BJ (cell line): ENCODE measurements at regions not wholly inside any gene's neighbourhood (a gene's known extent, or its start where the extent isn't known, plus 50 kb on each side); places are given as distances from the start of the nearest gene placed in this dataset.
"Not testable (repeated sequence)": the region's sequence is repeated elsewhere in the genome, so short reads cannot be mapped to it uniquely, and the experiment has no call there.

Source experiments
- CTCF ChIA-PET: fragments of 350-600 bp; formaldehyde crosslinking; extraction: SDS; loops from one replicate; lab custom pipeline; 2021; ENCODE audit warnings: antibody characterized with exemption, inconsistent platforms; lab: Yijun Ruan, JAX
- POLR2A ChIA-PET: fragments of 300-600 bp; sonication (Branson Sonifier 250); formaldehyde crosslinking; extraction: SDS; loops from one replicate; lab custom pipeline; 2021; ENCODE audit warnings: antibody characterized with exemption; lab: Charles Lee
- DNase-seq: peaks from one replicate; pipeline ENCODE4 v3.0.0-alpha.2; 2011; ENCODE audit warnings: low read depth
- H3K27me3 ChIP-seq: 2 replicates; pipeline ENCODE4 v1.6.0; 2011; ENCODE audit warnings: low read length; ENCODE audit not compliant: control insufficient read depth, insufficient read depth
- H3K36me3 ChIP-seq: 2 replicates; pipeline ENCODE4 v1.5.1; 2011; ENCODE audit warnings: low read length; ENCODE audit not compliant: control insufficient read depth, insufficient read depth
- H3K4me3 ChIP-seq: 2 replicates; pipeline ENCODE4 v1.5.1; 2011; ENCODE audit warnings: low read depth, mild to moderate bottlenecking, control low read depth, low read length
- CTCF ChIP-seq: IDR thresholded peaks from 2 replicates; pipeline ENCODE4 v1.5.1; 2011; ENCODE audit warnings: low read depth, mild to moderate bottlenecking, control low read depth, inconsistent platforms, low read length, moderate library complexity; ENCODE audit not compliant: insufficient read depth

- DNase-seq: no peak
- CTCF ChIA-PET: interaction anchor here (0.8 kb wide), 1 partner anchor 29 kb away, joined by 3 read pairs; no protein-coding TSS in a partner anchor
- POLR2A ChIA-PET: no interaction called here
- no peak overlapping the region for H3K4me3 ChIP-seq
- H3K27me3 ChIP-seq: no peaks in the 10 kb centered on the region
- H3K36me3 ChIP-seq: no peaks in the 10 kb centered on the region
- no peak for TF ChIP-seq CTCF
Measured at GRCh38 chr2:113341191-113341869, 62.6 kb upstream of the PAX8 start.

GRCh38 chr2:113337809-113338208, 59.1 kb upstream of the PAX8 start:
- Histone ChIP-seq H3K36me3 (no peaks in the 10 kb centered on the region), H3K27me3 (no peaks in the 10 kb centered on the region), H3K4me3 (no peak overlapping the region)
- no peak for DNase-seq
- CTCF ChIA-PET: interaction anchor here (0.8 kb wide), 1 partner anchor 54 kb away, joined by 3 read pairs; no protein-coding TSS in a partner anchor
- POLR2A ChIA-PET: no interaction called here
- no peak for TF ChIP-seq CTCF

GRCh38 chr2:113336040-113336439, 57.3 kb upstream of the PAX8 start:
- H3K36me3 ChIP-seq, CTCF ChIA-PET, POLR2A ChIA-PET, H3K4me3 ChIP-seq, H3K27me3 ChIP-seq: not testable (repeated sequence)
- peak; percentile 26 for DNase-seq

DNA sequence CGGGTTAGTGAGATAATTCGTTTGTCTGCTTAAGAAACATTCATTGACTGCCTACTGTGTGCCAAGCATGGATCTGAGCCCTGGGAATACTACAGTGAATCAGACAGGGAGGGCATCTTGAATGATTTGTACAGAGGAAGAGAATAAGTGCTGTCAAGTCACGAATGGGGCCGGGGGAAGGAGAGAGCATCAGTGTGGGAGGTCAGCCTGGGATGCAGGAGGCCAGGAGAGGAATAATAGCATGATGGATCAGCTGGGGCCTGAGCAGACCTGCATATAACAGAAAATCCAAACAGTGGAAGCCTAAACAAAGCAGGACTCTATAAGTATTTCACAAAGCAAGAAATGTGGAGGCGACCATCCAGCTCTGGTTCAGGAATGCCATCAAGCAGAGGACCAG, 55.4 kb upstream of the PAX8 start:
- no peaks in the 10 kb centered on the region for H3K36me3 ChIP-seq
- ChIA-PET CTCF (no interaction called here), POLR2A (no interaction called here)
- no peak for DNase-seq
- no peaks in the 10 kb centered on the region for H3K27me3 ChIP-seq
- TF ChIP-seq CTCF: no peak
- no peak overlapping the region for H3K4me3 ChIP-seq

GRCh38 chr2:113333735-113334134, 55.0 kb upstream of the PAX8 start:
- DNase-seq, POLR2A ChIA-PET, H3K27me3 ChIP-seq, CTCF ChIA-PET, H3K4me3 ChIP-seq, H3K36me3 ChIP-seq: not testable (repeated sequence)

DNA sequence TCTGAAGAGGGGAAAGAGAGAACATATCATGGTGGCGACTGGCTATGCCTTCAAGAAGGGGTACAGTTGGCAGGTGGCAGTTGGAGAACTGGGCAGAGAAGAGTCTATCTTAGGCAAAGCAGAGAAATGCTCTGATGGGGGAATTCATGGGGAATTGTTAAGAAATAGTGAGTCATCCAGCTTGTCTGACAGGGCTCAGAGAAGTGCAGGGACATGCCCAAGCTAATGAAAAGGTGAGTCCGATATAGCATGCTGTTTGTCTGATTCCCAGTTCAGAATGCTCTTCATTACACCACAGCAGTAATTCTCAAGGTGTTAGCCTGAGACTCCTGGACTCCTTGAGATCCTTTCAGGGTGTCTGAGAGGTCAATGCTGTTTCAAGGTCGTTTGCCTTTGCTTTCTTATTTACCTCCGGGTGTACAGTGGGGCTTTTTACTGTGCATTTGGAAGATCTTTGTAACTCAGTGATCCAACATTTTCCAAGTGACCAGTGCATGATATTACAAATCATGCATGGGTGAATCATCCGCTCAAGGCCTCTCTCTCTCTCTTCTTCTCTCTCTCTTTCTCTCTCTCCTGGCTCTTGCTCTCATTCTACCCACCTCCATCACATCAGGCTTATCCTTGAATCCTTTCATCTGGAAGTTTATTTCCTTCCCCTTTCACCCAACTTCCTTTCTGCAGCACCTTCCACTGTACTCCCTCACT, 51.5 kb upstream of the PAX8 start:
- DNase-seq, CTCF ChIA-PET, H3K4me3 ChIP-seq, H3K36me3 ChIP-seq, H3K27me3 ChIP-seq, POLR2A ChIA-PET: not testable (repeated sequence)

DNA sequence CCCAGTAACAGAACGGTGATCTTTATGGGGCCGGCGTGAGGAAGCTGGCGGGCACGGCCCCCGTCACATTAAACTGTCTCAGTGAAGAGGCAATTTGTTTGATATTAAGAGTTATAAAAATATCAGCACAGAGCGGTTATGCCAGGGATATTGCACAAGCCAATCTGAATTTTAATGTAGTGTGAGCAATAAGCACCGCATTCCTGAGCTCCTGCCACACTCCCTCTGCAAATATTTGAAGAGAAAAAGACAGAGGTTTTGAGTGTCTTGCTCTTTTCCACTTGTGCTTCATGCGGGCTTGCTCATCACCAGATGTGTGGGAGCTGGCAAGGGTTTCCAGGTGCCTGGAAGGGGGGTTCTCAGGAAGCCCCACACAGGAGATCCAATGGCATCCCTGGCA, 50.3 kb upstream of the PAX8 start:
- peak; percentile 48 for DNase-seq
- CTCF ChIA-PET: interaction anchor here (0.7 kb wide), 1 partner anchor 79 kb away, joined by 3 read pairs; no protein-coding TSS in a partner anchor
- H3K27me3 ChIP-seq, H3K36me3 ChIP-seq, POLR2A ChIA-PET, H3K4me3 ChIP-seq: not testable (repeated sequence)

GRCh38 chr2:113328572-113328971, 49.9 kb upstream of the PAX8 start:
- POLR2A ChIA-PET, DNase-seq, H3K4me3 ChIP-seq, H3K36me3 ChIP-seq, H3K27me3 ChIP-seq: not testable (repeated sequence)
- CTCF ChIA-PET: interaction anchor here (0.7 kb wide), 1 partner anchor 79 kb away, joined by 3 read pairs; no protein-coding TSS in a partner anchor
